ENCODE measurements at regions not wholly inside any gene's neighbourhood (a gene's known extent, or its start where the extent isn't known, plus 50 kb on each side); places are given as distances from the start of the nearest gene placed in this dataset.
A peak's percentile ranks its signal among the peaks of the same experiment; 100 is the strongest.

GRCh38 chr6:170134031-170134470 lies 156.8 kb downstream of the DLL1 start:
- peak in 1 of 2 donors; percentile 62 for DNase-seq (ENCODE audit: low read depth in 1 of 2, low spot score in 1 of 2)
- Histone ChIP-seq H3K4me1 (ENCODE audit: low read depth) (no peaks in the 10 kb centered on the region), H3K36me3 (no peaks in the 10 kb centered on the region)

GRCh38 chr6:170132561-170132991 lies 158.3 kb downstream of the DLL1 start:
- no peak for DNase-seq (ENCODE audit: low read depth in 1 of 2, low spot score in 1 of 2)
- H3K4me1 ChIP-seq (ENCODE audit: low read depth), result no peaks in the 10 kb centered on the region

More at GRCh38 chr6:170134031-170134470, 156.8 kb downstream of the DLL1 start:
- H3K4me3 ChIP-seq, result no peak overlapping the region
- no peak overlapping the region for H3K27ac ChIP-seq
- H3K27me3 ChIP-seq, result no peaks in the 10 kb centered on the region
- no peak for TF ChIP-seq CTCF (IDR thresholded peaks at IDR 0.05; ENCODE audit: low read depth, low read length)
- no peaks in the 10 kb centered on the region for H3K9me3 ChIP-seq (ENCODE audit: low read depth)

GRCh38 chr6:170132011-170132521 lies 158.8 kb downstream of the DLL1 start:
- Histone ChIP-seq H3K27me3 (no peaks in the 10 kb centered on the region), H3K9me3 (ENCODE audit: low read depth) (no peaks in the 10 kb centered on the region), H3K4me3 (no peak overlapping the region), H3K36me3 (no peaks in the 10 kb centered on the region), H3K27ac (no peak overlapping the region), H3K4me1 (ENCODE audit: low read depth) (no peaks in the 10 kb centered on the region)
- DNase-seq (ENCODE audit: low read depth in 1 of 2, low spot score in 1 of 2), result no peak
- no peak for TF ChIP-seq CTCF (IDR thresholded peaks at IDR 0.05; ENCODE audit: low read depth, low read length)

More at GRCh38 chr6:170132561-170132991, 158.3 kb downstream of the DLL1 start:
- no peaks in the 10 kb centered on the region for H3K36me3 ChIP-seq
- H3K27me3 ChIP-seq, result no peaks in the 10 kb centered on the region
- no peak overlapping the region for H3K4me3 ChIP-seq
- no peak overlapping the region for H3K27ac ChIP-seq
- H3K9me3 ChIP-seq (ENCODE audit: low read depth), result no peaks in the 10 kb centered on the region
- TF ChIP-seq CTCF (IDR thresholded peaks at IDR 0.05; ENCODE audit: low read depth, low read length), result no peak

- H3K27ac ChIP-seq, result no peak overlapping the region
- TF ChIP-seq CTCF (IDR thresholded peaks at IDR 0.05; ENCODE audit: low read depth, low read length), result no peak
- no peak overlapping the region for H3K4me3 ChIP-seq
- H3K27me3 ChIP-seq, result no peaks in the 10 kb centered on the region
- H3K36me3 ChIP-seq, result no peaks in the 10 kb centered on the region
- H3K9me3 ChIP-seq (ENCODE audit: low read depth), result no peaks in the 10 kb centered on the region
- DNase-seq (ENCODE audit: low read depth in 1 of 2, low spot score in 1 of 2), result no peak
- H3K4me1 ChIP-seq (ENCODE audit: low read depth), result no peaks in the 10 kb centered on the region
Measured at GRCh38 chr6:170131351-170131750, 159.5 kb downstream of the DLL1 start.

GRCh38 chr6:170130771-170131241 lies 160.1 kb downstream of the DLL1 start:
- H3K4me3 ChIP-seq, result no peak overlapping the region
- no peaks in the 10 kb centered on the region for H3K9me3 ChIP-seq (ENCODE audit: low read depth)
- H3K27ac ChIP-seq, result no peak overlapping the region
- no peak for TF ChIP-seq CTCF (IDR thresholded peaks at IDR 0.05; ENCODE audit: low read depth, low read length)
- no peaks in the 10 kb centered on the region for H3K4me1 ChIP-seq (ENCODE audit: low read depth)
- DNase-seq (ENCODE audit: low read depth in 1 of 2, low spot score in 1 of 2), result no peak
- no peaks in the 10 kb centered on the region for H3K36me3 ChIP-seq
- H3K27me3 ChIP-seq, result no peaks in the 10 kb centered on the region
